Superior temporal gyrus (tissue), 1 donor: ENCODE measurements at regions not wholly inside any gene's neighbourhood (a gene's known extent, or its start where the extent isn't known, plus 50 kb on each side); places are given as distances from the start of the nearest gene placed in this dataset.
"Not testable (repeated sequence)": the region's sequence is repeated elsewhere in the genome, so short reads cannot be mapped to it uniquely, and the experiment has no call there.

Source experiments
- DNase-seq: peaks from one replicate; pipeline ENCODE4 v3.0.0-alpha.2; 2016; ENCODE audit errors: extremely low spot score

- no peak for DNase-seq
These were observed 1143.6 kb upstream of the ACVR2A start for GRCh38 chr2:146701183-146701582.

- no peak for DNase-seq
These were observed 1147.5 kb upstream of the ACVR2A start for GRCh38 chr2:146697307-146697706.

GRCh38 chr2:146696787-146697186, 1148.0 kb upstream of the ACVR2A start:
- DNase-seq = not testable (repeated sequence)

GRCh38 chr2:146681991-146682390, 1162.8 kb upstream of the ACVR2A start:
- no peak for DNase-seq

GRCh38 chr2:146678516-146678915, 1166.3 kb upstream of the ACVR2A start:
- no peak for DNase-seq

- no peak for DNase-seq
These were observed 1167.5 kb upstream of the ACVR2A start for GRCh38 chr2:146677280-146677679.

- DNase-seq = no peak
These were observed 1175.1 kb upstream of the ACVR2A start for GRCh38 chr2:146669735-146670134.

GRCh38 chr2:146666340-146666739, 1178.5 kb upstream of the ACVR2A start:
- DNase-seq = no peak

- DNase-seq = no peak
These were observed 1179.0 kb upstream of the ACVR2A start for GRCh38 chr2:146665800-146666199.

GRCh38 chr2:146661473-146662096, 1183.2 kb upstream of the ACVR2A start:
- peak; percentile 64 for DNase-seq

- no peak for DNase-seq
These were observed 1184.9 kb upstream of the ACVR2A start for GRCh38 chr2:146659976-146660375.

- no peak for DNase-seq
These were observed 1192.5 kb upstream of the ACVR2A start for GRCh38 chr2:146652311-146652710.

GRCh38 chr2:146651361-146651760, 1193.5 kb upstream of the ACVR2A start:
- DNase-seq = no peak

- DNase-seq = no peak
These were observed 1202.8 kb upstream of the ACVR2A start for GRCh38 chr2:146642066-146642465.

- no peak for DNase-seq
These were observed 1210.4 kb upstream of the ACVR2A start for GRCh38 chr2:146634230-146635097.

- no peak for DNase-seq
These were observed 1211.7 kb upstream of the ACVR2A start for GRCh38 chr2:146633159-146633558.

- no peak for DNase-seq
These were observed 1212.1 kb upstream of the ACVR2A start for GRCh38 chr2:146632707-146633106.

GRCh38 chr2:146624430-146625160, 1220.2 kb upstream of the ACVR2A start:
- no peak for DNase-seq

- no peak for DNase-seq
These were observed 1221.1 kb upstream of the ACVR2A start for GRCh38 chr2:146623771-146624170.

- DNase-seq = no peak
These were observed 1223.2 kb upstream of the ACVR2A start for GRCh38 chr2:146621656-146622055.

- no peak for DNase-seq
These were observed 1229.1 kb upstream of the ACVR2A start for GRCh38 chr2:146615778-146616177.

GRCh38 chr2:146608490-146608889, 1236.3 kb upstream of the ACVR2A start:
- no peak for DNase-seq

- no peak for DNase-seq
These were observed 1240.3 kb upstream of the ACVR2A start for GRCh38 chr2:146604521-146604920.
